UCSD-AML1 (cell line): ENCODE measurements at regions not wholly inside any gene's neighbourhood (a gene's known extent, or its start where the extent isn't known, plus 50 kb on each side); places are given as distances from the start of the nearest gene placed in this dataset.

Source experiments
- DNase-seq: peaks from one replicate; lab custom pipeline; 2025; ENCODE audit not compliant: unreplicated experiment; lab: John Stamatoyannopoulos, UW

DNA sequence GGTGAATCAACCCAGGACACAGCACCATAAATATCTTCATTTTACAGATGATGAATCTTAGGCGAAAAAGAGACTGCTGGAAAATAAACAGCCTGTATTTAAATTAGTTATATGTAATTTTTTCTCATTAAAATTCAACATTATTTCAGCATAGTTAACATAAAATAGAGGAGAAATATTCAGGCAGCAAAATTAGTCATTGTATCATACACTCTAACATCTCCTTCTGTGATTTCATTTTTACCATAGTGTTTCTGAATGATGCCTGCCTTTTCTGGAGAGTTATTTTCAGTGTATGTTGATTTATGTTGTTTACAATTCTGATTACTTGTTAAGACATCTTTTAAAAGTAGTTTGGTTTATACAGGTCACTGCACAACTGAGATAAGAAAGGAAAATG lies 82.3 kb upstream of the KCNIP4 start:
- no peak for DNase-seq

- no peak for DNase-seq
These were observed 81.7 kb upstream of the KCNIP4 start for GRCh38 chr4:22030307-22030706.

- no peak for DNase-seq
These were observed 81.2 kb upstream of the KCNIP4 start for GRCh38 chr4:22029803-22030202.

GRCh38 chr4:22021106-22021505 lies 72.5 kb upstream of the KCNIP4 start:
- DNase-seq: no peak

- DNase-seq: no peak
These were observed 71.6 kb upstream of the KCNIP4 start for GRCh38 chr4:22020129-22020528.

DNA sequence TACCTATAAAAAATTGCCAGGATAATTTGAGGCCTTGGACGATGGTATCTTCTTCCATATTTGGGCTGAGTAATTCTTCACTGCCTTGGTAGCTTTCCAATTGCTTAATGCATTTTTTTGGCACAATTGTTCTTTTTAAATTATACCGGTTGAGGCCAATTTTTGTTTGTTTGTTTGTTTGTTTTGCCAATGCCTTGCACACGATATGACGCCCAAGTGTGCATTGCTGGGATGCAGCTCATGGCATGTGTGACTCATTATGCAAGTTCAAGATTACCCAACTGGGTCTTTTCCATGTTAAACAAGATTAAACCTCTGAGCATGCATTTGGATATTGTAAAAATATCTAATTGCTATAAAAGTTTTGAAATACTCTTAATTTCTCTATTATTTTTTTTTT lies 71.1 kb upstream of the KCNIP4 start:
- no peak for DNase-seq

DNA sequence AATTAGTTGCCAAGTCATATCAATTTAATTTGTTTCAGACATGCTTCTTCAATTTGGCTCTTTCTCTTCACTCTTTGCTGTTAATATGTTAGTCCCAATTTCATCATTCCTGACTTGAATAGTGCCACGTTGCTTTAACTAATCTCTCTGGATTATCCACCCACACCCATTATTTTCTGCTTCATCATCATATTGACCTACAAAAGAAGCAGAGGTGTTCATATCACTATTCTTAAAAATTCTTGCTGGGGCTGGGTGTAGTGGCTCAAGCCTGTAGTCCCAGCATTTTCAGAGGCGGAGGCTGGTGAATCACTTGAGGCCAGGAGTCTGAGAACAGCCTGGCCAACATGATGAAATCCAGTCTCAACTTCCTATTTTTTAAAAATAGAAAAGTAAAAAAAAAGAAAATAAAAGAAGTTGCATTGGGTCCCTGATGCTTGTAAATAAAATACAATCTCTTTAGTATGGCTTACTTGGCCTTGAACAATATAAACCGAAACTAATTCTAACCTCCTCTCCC lies 65.7 kb upstream of the KCNIP4 start:
- DNase-seq: no peak

DNA sequence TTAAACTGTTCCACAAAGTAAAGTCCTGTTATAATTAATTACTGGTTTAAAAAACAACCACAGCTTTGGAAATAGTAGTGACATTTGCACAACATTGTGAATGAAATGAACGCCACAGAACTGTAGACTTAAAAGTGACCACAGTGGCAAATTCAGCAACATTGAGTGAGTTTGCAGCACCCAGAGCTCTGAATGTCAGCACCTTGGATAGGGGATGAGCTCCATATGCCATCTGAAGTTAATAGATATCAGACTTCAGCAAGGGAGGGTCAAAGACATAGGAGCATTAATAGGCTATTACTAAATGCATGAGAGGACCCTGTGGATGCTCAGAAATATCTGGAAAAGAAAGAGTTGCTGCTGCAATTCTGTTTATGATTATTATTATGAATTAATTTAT lies 55.3 kb upstream of the KCNIP4 start:
- DNase-seq: no peak
